Ectodermal cell (in vitro differentiated cells): ENCODE measurements at regions not wholly inside any gene's neighbourhood (a gene's known extent, or its start where the extent isn't known, plus 50 kb on each side); places are given as distances from the start of the nearest gene placed in this dataset.

ENCODE experiments used
- H3K27ac ChIP-seq: 2 replicates; pipeline ENCODE4 v1.7.0; 2013; ENCODE audit warnings: mild to moderate bottlenecking, low read depth, low read length; ENCODE audit not compliant: insufficient read depth, poor library complexity, severe bottlenecking
- H3K27me3 ChIP-seq: 2 replicates; pipeline ENCODE4 v1.7.0; 2013; ENCODE audit warnings: mild to moderate bottlenecking, low read length; ENCODE audit not compliant: insufficient read depth, control insufficient read depth, poor library complexity, severe bottlenecking
- H3K36me3 ChIP-seq: one replicate; pipeline ENCODE4 v1.7.0; 2013; ENCODE audit warnings: low read length; ENCODE audit not compliant: control insufficient read depth, insufficient read depth
- H3K4me1 ChIP-seq: one replicate; pipeline ENCODE4 v1.7.0; 2013; ENCODE audit warnings: low read length; ENCODE audit not compliant: control insufficient read depth, insufficient read depth
- H3K4me3 ChIP-seq: 2 replicates; pipeline ENCODE4 v1.7.0; 2013; ENCODE audit warnings: low read depth, low read length, control low read depth; ENCODE audit not compliant: insufficient read depth
- H3K9me3 ChIP-seq: 2 replicates; pipeline ENCODE4 v1.7.0; 2013; ENCODE audit warnings: mild to moderate bottlenecking, low read length, moderate library complexity; ENCODE audit not compliant: control insufficient read depth
- WGBS, 2 experiments: methylation state at CpG; one replicate each; pipeline ENCODE4 v1.1.7; 2013; ENCODE audit warnings: missing lambda C conversion rate in 2 of 2; 5-methylcytosine and 5-hydroxymethylcytosine counted together

GRCh38 chr2:217724471-217724870 lies 278.3 kb downstream of the TNS1 start:
- no peaks in the 10 kb centered on the region for H3K36me3 ChIP-seq
- no peaks in the 10 kb centered on the region for H3K4me1 ChIP-seq
- H3K4me3 ChIP-seq: no peak overlapping the region
- no peaks in the 10 kb centered on the region for H3K9me3 ChIP-seq
- H3K27ac ChIP-seq: no peak overlapping the region
- H3K27me3 ChIP-seq: no peaks in the 10 kb centered on the region

- Histone ChIP-seq H3K36me3 (no peaks in the 10 kb centered on the region), H3K4me1 (no peaks in the 10 kb centered on the region), H3K9me3 (no peaks in the 10 kb centered on the region), H3K27ac (no peak overlapping the region), H3K4me3 (no peak overlapping the region), H3K27me3 (no peaks in the 10 kb centered on the region)
- 93% methylated on average over 9 of the region's 9 CpGs for WGBS, 2 experiments
These were observed 278.8 kb downstream of the TNS1 start for GRCh38 chr2:217723981-217724380.

- Histone ChIP-seq H3K36me3 (no peaks in the 10 kb centered on the region), H3K4me1 (no peaks in the 10 kb centered on the region), H3K27ac (no peak overlapping the region), H3K27me3 (no peaks in the 10 kb centered on the region), H3K9me3 (no peaks in the 10 kb centered on the region), H3K4me3 (no peak overlapping the region)
- 95 to 96% methylated on average over 9 of the region's 9 CpGs for WGBS, 2 experiments
These were observed 279.8 kb downstream of the TNS1 start for GRCh38 chr2:217722883-217723472.

- Histone ChIP-seq H3K27me3 (no peaks in the 10 kb centered on the region), H3K36me3 (no peaks in the 10 kb centered on the region), H3K4me1 (peaks cover 8% of the 10 kb centered on the region), H3K27ac (no peak overlapping the region), H3K9me3 (no peaks in the 10 kb centered on the region), H3K4me3 (no peak overlapping the region)
- WGBS, 2 experiments: 94 to 95% methylated on average over 10 of the region's 10 CpGs
These were observed 285.1 kb downstream of the TNS1 start for GRCh38 chr2:217717646-217718045.

GRCh38 chr2:217715484-217715883 lies 287.3 kb downstream of the TNS1 start:
- WGBS, 2 experiments: 92 to 96% methylated on average over 1 of the region's 1 CpG
- Histone ChIP-seq H3K27ac (no peak overlapping the region), H3K9me3 (no peaks in the 10 kb centered on the region)

GRCh38 chr2:217714287-217714751 lies 288.5 kb downstream of the TNS1 start:
- H3K4me1 ChIP-seq: peaks cover 12% of the 10 kb centered on the region
- H3K36me3 ChIP-seq: no peaks in the 10 kb centered on the region
- H3K4me3 ChIP-seq: no peak overlapping the region
- no peaks in the 10 kb centered on the region for H3K27me3 ChIP-seq
- no peak overlapping the region for H3K27ac ChIP-seq
- H3K9me3 ChIP-seq: no peaks in the 10 kb centered on the region
- 59 to 73% methylated on average over 10 of the region's 10 CpGs for WGBS, 2 experiments

More at GRCh38 chr2:217715484-217715883, 287.3 kb downstream of the TNS1 start:
- Histone ChIP-seq H3K4me3 (no peak overlapping the region), H3K27me3 (no peaks in the 10 kb centered on the region), H3K36me3 (no peaks in the 10 kb centered on the region), H3K4me1 (peaks cover 12% of the 10 kb centered on the region)

GRCh38 chr2:217713395-217714286 lies 289.2 kb downstream of the TNS1 start:
- no peak overlapping the region for H3K4me3 ChIP-seq
- peaks cover 12% of the 10 kb centered on the region for H3K4me1 ChIP-seq
- H3K27ac ChIP-seq: no peak overlapping the region
- 48 to 51% methylated on average over 16 of the region's 16 CpGs for WGBS, 2 experiments
- H3K27me3 ChIP-seq: no peaks in the 10 kb centered on the region
- H3K9me3 ChIP-seq: no peaks in the 10 kb centered on the region
- no peaks in the 10 kb centered on the region for H3K36me3 ChIP-seq

- WGBS, 2 experiments: 58 to 65% methylated on average over 7 of the region's 7 CpGs
- H3K4me1 ChIP-seq: peaks cover 12% of the 10 kb centered on the region
- no peaks in the 10 kb centered on the region for H3K27me3 ChIP-seq
- no peaks in the 10 kb centered on the region for H3K9me3 ChIP-seq
- H3K36me3 ChIP-seq: no peaks in the 10 kb centered on the region
- H3K4me3 ChIP-seq: no peak overlapping the region
- no peak overlapping the region for H3K27ac ChIP-seq
These were observed 290.4 kb downstream of the TNS1 start for GRCh38 chr2:217712431-217712830.

GRCh38 chr2:217711188-217711587 lies 291.6 kb downstream of the TNS1 start:
- 69 to 74% methylated on average over 4 of the region's 4 CpGs for WGBS, 2 experiments
- Histone ChIP-seq H3K27me3 (no peaks in the 10 kb centered on the region), H3K36me3 (no peaks in the 10 kb centered on the region), H3K4me1 (peaks cover 12% of the 10 kb centered on the region), H3K9me3 (no peaks in the 10 kb centered on the region), H3K4me3 (no peak overlapping the region), H3K27ac (no peak overlapping the region)

GRCh38 chr2:217710211-217710765 lies 292.5 kb downstream of the TNS1 start:
- H3K36me3 ChIP-seq: no peaks in the 10 kb centered on the region
- peaks cover 12% of the 10 kb centered on the region for H3K4me1 ChIP-seq
- H3K27me3 ChIP-seq: no peaks in the 10 kb centered on the region
- H3K9me3 ChIP-seq: no peaks in the 10 kb centered on the region
- no peak overlapping the region for H3K27ac ChIP-seq
- no peak overlapping the region for H3K4me3 ChIP-seq
- 86 to 91% methylated on average over 1 of the region's 1 CpG for WGBS, 2 experiments
